GM18909 (cell line): ENCODE measurements at regions not wholly inside any gene's neighbourhood (a gene's known extent, or its start where the extent isn't known, plus 50 kb on each side); places are given as distances from the start of the nearest gene placed in this dataset.

Source experiments
- ATAC-seq: cut with Tn5 transposase; IDR thresholded peaks from one replicate; pipeline ENCODE4 v1.9.1; 2021; ENCODE audit warnings: mild to moderate bottlenecking; ENCODE audit not compliant: unreplicated experiment, poor library complexity

DNA sequence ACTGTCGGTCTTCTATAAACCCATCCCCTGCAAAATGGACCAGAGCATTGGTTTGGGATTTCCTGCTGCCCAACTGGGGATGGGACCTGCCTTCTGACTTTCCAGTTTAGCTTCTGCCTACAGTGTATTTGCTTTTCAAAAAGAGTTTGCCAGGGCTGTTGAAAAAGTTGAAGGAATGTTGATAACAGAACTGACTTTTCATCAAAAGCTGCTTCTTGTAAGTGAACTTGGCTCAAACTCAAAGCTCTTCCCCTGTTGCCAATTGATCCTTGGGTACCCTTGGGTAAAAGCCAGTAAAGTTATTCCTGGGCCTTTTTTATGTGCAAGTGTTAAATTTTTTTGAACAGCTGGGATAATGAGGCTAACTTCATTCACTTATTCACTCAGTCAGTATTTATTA lies 142.9 kb upstream of the SLC30A5 start:
- ATAC-seq = no peak

DNA sequence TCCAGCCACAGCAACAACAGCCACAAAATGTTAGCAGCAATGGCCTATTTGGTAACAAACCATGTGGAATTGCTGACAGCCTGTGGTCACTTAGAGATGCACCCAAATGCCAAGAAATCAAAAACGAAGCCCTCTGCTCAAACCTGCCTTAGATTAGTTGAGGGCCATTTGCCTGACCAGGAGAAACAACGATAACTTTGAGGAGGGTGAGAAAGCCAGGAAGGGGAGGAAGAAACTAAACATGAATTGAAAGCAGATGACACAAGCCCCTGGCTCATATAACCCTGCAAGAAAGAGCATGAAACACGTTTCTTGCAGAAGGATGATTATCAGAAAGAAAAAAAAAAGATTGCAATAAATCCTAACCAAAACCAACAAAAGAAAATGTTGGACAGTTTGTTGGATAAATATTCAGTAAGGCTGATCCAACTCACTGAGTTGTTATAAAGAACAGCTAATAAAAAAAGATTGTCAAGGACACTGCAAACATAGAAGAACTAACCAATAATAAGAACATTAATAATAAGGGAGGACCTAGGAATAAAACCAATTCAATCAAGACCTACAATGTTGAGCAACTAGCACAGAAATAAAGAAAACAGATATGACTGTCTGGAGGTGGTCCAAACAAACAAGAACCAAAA lies 140.5 kb upstream of the SLC30A5 start:
- ATAC-seq = no peak

DNA sequence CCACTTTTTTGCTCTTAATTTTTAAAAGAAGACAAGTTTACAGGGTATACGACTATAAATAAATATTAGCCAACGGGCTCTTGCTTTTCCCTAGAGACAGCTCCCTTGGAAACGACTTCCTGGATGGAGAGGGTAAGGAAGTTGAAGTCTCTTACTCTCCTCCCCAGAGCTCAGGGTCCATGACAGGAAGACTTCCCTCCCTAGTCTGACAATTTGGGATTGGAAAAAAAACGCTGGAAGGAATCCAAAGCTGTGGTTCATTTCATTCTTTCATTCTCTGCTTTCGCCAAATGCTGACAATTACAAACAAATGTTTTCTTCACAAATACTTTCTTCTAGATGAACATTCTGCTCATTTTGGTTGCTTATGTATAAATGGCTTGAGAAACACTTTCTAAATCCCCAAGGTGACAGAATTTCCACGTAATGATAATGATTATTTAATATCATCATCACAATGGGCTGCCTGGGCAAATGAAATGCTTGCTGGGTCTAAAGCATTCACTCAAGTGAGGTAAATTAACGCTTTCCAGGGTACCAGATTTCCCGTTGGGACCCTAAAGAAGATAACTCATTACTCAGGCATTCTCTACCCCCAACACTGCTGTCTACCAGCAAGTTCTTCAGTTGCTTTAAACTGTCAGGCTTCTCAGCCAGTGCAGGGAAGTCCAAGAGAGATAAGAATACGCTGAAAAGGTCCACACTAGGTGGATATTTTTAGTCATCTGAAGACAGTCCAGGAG lies 139.8 kb upstream of the SLC30A5 start:
- no peak for ATAC-seq

DNA sequence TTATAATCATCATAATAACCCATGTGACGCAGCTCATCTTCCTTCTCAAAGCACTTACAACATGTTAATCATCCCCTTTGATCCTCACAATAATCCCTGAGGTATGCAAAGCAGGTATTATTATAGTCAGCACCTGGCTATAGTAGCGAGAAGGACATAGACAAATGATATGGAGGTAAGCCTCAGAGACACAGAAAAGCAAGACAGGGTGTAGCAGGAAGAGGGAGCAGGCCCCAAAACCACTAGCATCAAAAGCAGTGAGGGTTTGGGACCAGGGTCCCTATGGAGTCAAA lies 139.2 kb upstream of the SLC30A5 start:
- ATAC-seq = no peak

DNA sequence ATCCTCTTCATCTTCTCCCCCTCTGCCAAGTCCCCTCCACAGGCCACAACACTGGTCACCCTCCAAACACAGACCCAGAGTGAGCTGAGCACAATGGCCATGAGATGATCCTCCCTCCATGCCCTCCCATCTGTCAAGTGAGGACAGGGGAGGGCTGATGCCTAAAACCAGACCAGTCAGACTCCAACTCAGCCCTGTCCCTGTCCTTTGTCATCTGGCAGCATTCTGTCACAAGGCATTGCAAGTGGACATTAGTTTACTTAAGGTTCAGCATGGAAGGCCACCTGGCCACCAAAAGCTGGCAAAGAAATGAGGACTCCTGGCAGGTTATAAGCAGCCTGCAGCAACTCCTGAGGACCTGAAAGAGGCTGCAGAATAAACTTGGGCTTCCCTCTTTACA lies 136.2 kb upstream of the SLC30A5 start:
- ATAC-seq = no peak

DNA sequence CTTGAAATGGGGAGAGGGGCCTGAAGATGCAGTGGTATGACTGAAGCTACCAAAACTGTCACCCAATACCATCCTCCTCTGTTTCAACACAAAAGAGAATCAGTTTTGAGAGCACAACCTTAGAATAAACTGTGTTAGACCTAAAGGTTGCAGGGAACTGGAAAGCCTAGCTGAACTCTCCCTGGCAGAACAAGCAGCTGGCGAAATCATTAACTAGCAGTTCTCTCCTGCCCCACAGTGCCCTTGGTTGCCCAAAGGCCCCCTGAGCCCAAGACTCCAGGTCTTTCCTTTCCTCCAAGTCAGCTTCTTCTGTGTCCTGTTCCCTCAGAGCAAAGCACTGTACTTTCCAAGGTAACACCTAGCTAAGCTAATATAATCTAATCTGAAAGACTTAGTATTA lies 135.4 kb upstream of the SLC30A5 start:
- no peak for ATAC-seq

DNA sequence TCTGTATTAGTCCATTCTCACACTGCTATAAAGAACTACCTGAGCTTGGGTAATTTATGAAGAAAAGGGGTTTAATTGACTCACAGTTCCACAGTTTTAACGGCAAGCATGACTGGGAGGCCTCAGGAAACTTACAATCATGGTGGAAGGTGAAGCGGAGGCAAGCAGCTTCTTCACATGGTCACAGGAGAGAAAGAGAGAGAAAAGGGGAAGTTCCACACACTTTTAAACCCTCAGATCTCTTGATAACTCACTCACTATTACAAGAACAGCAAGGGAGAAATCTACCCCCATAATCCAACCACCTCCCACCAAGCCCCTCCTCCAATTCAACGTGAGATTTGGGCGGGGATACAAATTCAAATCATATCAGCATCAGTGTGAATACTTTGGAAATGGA lies 133.4 kb upstream of the SLC30A5 start:
- ATAC-seq = no peak

DNA sequence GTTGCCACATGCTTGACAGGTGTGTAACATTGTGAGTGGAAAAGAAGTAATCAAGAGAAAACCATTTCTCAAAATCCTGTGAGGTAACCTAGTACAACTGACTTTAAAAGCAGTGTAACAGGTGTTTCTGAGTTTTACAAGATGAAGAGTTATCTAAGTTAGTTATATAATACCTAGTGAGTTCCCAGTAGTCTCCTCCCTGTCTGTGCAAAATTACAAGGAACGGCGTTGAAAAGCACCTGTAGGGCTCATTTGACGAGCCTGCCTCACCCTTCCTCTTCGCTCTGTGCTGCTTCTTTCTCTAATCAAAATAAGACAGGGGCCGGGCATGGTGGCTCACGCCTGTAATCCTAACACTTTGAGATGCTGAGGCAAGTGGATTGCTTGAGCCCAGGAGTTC lies 132.9 kb upstream of the SLC30A5 start:
- no peak for ATAC-seq

DNA sequence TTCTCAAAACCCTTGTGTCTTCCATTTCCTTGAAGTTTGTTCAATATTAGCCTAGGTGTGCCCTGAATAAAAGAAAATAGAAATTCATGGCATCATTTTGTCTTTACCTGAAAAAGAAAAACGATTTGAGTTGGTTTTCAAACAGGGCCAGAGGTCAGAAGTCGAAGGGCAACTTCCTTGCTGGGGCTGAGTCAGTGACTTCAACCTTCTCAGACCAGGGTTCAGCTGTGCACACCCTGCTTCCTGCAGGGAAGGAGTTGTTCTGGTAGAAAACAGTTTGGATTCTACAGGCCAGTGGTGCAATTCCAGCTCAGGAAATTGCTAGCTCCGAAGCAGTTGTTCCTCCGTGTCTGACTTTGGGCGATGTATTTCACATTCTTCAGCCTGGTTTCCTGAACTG lies 132.1 kb upstream of the SLC30A5 start:
- no peak for ATAC-seq

DNA sequence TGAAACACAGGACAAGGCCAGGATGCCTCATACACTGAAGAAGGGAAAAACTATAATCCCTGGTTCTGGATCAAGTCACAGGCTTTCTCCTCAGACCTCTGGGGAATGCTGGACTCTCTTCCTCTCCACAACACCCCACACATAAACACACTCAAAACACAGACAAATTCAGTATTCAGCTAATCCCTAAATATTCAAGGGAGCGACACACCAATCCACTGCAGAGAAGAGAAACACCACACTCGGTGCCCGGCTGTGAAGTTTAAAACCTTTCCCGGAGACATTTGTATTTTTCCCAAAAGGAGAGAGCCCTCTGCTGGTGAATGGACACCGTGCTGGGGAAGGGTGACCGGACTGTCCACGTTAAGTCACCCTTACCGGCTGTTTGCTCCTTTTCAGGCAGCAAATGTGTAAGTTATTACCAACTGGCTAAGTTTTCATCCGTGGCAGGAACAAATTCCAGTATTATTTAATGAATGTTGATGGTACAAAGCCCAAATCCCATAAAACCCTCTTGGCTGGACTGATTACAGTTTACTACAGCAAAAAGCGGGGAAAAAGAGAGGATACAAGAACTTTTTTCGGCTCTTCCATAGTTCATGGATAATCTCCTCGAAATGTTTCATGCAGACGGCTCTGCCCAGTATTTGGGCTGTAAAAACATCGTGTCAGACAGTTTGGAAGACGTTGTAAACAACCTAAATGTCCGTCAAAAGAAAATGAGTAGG lies 130.9 kb upstream of the SLC30A5 start:
- no peak for ATAC-seq

DNA sequence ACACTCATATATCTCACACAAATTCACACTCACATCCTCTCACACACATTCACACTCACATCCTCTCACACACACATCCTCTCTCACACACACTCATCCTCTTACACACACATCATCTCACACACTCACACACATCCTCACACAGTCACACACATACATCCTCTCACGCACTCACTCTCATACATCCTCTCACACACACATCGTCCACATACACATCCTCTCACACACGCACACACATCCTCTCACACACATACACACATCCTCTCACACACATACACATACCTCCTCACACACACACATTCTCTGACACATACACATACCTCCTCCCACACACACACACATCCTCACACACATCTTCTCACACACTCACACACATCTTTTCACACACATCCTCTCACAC lies 129.1 kb upstream of the SLC30A5 start:
- no peak for ATAC-seq

DNA sequence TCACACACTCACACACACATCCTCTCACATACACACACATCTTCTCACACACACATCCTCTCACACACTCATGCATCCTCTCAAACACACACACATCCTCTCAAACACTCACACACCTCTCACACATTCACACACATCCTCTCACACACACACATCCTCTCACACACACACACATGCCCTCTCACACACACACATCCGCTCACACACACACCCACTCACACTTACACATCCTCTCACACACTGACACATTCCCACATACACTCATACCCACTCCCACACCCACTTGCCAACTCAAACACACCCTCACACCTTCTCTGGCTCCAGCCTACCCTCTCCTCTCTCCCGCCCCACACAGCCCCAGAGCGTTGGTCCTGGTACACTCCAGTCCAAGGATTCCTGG lies 127.9 kb upstream of the SLC30A5 start:
- ATAC-seq = no peak

DNA sequence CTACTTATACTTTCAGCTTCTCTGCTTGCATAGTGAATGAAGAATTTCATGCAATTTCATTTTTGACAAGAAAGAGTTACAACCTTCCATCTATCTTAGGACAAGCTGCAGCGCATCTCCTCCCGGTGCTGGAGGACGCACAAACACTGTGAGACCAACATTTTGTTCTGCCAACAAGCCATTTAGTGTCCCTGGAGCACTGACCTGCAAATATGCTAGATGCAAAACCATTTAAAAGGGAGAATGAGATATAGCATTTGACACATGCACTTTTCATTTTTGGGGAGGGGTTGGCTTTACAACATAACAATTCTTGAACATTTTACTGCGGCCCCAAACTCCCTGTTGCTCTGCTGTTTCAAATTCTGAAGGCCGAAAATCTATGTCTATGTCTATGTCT lies 127.2 kb upstream of the SLC30A5 start:
- ATAC-seq = no peak

DNA sequence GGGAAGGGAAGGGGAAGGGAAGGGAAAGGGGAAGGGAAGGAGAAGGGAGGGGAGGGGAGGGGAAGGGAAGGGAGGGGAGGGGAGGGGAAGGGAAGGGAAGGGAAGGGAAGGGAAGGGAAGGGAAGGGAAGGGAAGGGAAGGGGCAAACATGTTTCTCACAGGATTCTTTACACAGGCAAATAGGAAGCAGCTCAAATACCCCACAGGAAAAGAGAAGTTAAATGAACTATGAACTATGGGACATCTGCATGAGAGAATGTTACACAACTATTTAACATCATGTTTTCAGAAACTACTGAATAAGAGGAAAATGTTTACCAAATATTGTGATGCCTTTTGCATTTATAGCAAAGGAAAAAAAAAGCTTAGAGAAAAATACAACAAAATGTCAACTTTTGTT lies 125.4 kb upstream of the SLC30A5 start:
- ATAC-seq = no peak

DNA sequence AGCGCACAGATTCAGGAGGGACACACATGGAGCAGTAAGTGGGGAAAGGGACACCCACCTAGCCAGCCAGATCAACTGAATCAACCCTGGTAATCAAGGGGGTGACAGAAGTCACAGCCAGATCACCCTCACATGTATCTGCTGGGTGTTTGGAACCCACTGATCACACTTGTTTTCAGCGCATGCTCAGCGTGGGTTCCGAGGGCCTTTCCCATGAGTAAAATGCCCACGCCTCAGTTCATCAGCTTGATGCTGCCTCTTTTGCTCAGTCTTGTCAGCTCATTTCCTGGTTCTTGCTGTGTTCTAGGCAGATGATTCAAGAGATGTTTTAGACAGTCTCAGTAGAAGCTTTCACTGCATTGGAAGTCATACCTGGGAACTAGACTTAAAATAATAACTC lies 123.2 kb upstream of the SLC30A5 start:
- ATAC-seq = no peak

DNA sequence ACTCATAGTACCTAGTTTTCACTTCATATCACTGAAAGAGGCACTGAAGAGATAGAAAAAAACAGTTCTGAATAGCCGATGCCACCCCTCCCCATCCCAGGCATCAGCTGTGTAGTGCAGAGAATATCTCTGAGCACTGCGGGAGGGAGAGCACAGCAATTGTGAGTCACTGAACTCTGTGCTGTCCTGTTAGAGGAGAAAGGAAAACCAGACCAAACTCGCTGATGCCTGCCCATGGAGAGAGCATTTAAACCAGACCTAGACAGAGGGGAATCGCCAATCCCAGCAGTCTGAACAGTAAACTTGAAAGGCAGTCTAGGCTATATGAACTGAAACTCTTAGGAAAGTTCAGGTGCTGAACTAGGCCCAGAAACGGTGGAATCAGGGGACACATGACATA lies 120.1 kb upstream of the SLC30A5 start:
- no peak for ATAC-seq

DNA sequence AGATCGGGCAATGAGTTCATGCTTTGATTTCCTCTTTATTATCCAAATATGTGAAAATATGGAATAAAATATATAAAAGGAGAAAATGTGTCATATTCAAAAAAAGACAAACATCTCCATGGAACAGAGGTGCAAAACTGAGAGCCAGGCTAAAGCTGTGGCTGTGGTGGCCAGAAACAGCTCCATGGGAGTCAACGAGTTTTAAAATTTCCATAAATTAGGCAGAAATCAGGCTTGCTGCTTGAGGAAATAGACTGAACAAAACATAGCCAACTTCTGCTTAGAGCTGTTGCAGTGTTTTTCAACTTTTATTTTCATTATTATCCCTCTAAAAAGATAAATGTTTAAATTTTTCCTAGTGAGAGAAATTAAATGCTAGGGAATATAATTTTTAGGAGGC lies 110.8 kb upstream of the SLC30A5 start:
- ATAC-seq = no peak

DNA sequence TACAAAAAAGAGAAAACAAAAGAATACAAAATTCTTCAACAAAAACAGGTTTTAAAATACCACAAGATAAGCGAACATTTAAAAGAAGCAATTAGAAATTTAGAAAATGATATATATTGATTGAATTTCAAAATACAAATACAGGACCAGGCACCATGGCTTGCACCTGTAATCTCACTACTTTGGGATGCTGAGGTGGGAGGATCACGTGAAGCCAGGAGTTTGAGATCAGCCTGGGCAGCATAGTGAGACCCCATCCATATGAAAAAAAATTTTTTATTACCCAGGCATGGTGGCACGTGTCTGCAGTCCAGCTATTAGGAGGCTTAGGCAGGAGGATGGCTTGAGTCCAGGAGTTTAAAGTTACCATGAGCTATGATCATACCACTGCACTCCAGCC lies 109.9 kb upstream of the SLC30A5 start:
- no peak for ATAC-seq

DNA sequence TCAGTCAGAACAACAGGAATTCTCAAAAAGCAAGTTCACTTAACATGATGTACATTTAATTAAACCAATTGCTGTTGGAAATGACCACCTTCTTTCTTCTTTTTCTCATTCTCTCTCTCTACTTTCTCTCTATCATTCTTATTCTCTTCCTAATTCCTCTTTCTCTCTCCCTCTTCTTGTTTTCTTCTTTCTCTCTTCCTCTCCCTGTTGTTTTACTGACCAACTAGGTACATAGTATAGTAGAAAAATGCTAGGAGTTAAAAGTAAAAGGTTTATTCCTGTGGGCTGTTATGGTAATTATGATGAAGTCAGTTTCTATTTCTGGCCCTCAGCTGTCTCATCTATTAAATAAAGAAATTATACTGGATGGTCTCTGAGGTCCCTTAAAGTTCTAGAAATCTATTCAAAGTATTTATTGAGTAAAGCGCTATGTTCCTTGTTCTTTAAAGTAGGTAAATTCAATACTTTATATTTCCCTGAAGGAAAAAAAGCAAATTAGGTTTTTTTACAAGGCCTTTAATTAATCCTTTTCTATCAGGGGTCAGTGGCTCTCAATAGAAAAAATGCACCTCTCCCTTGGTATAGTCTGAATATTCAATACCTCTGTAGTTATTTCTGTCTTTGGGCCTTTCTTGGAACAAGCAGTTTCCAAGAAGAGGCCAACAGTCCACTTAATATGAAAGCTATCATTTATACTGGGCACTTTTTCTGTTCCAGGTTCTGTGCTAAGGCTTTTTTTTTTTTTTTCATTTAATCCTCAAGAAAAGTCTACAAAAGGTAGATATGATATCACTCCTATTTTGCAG lies 102.3 kb upstream of the SLC30A5 start:
- no peak for ATAC-seq

DNA sequence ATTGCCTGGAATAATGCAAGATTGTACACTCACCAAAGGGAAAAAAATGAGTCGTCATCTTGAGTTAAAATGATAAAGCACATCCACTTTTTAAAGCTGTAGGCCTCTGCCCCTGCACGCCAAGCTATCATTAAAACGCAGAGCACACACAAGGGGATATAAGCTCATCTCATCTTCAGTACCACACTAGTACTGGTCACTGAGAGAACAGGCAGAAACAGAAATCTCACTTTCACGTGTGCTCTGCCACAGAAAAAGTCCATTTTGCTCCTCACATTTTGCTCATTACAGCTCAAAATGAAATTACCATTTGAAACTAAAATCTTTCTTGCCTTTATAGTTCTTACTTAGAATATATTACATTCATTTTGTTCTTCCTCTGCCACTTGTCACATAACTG lies 99.2 kb upstream of the SLC30A5 start:
- ATAC-seq = peak; percentile 54
